SW 1271 (cell line): ENCODE measurements at regions not wholly inside any gene's neighbourhood (a gene's known extent, or its start where the extent isn't known, plus 50 kb on each side); places are given as distances from the start of the nearest gene placed in this dataset.

Experiments used
- DNase-seq, 2 experiments: peaks; one replicate each; lab custom pipeline; 2025; lab: John Stamatoyannopoulos, UW

- no peak for DNase-seq
Measured at GRCh38 chrX:16511796-16512776, 137.9 kb upstream of the S100G start.

DNA sequence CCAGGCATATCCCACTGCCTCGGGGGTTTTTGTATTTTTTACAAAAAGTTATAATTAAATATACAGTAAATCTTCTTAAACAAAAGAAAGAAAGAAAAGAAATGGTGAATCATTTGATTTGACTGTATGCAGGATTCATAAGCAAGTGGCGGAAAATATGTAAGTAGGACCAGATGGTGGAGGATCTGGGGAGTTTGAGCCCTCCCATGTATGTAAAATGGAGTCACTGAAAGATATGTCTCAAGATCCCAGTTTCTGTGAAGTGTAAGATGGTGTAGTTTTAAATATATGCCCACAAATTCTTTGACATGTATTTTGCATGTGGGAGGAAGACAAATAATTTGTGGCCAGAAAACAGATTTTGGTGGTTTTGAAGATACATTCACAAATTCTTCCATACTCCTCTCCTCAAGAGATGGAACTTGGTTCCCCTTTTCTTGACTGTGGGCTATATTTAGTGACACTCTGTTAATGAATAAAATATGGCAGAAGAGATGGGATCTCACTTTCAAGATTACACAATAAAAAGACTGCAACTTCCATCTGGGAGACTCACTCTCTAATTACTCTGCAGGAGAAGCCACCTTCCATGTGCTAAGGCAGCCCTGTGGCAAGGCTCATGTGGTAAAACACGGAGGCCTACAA is 133.6 kb upstream of the S100G start:
- no peak for DNase-seq

DNA sequence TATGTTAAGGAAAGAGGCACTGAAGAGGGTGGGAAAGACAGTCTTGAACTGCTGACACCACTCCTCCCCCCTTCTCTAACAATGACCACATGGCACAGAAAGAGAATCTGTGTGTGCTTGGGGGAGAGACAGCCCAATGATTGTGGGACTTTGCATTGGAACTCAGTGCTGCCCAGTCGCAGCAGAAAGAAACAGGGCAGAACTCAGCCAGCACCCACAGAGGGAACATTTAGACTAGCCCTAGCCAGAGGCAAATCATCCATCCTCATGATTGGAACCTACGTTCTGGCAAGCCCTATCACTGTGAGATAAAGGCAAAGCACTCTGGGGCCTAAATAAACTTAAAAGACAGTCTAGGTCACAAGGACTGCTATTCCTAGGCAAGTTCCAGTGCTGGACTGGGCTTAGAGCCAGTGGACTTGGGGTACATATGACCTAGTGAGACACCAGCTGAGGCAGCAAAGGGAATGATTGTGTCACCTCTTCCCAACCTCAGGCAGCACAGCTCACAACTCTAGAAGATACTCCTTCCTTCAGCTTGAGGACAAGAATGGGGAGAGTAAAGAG is 132.8 kb upstream of the S100G start:
- DNase-seq: no peak

DNA sequence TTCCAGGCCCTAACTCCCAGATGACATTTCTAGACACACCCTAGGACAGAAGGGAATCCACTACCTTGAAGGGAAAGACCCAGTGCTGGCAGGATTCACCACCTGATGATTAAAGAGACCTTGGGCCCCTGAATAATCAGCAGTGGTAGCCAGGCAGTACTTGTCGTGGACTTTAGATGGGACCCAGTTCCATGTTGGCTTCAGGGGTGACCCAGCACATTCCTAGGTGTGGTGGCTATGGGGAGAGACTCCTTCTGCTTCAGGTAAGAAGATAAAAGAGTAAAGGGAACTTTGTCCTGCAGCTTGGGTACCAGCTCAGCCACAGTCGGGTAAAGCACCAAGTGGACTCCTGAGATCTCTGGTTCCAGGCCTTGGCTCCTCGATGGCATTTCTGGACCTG is 131.8 kb upstream of the S100G start:
- DNase-seq: no peak

GRCh38 chrX:16524316-16524715 is 125.6 kb upstream of the S100G start:
- DNase-seq: no peak

GRCh38 chrX:16526003-16526402 is 124.0 kb upstream of the S100G start:
- DNase-seq: no peak

GRCh38 chrX:16528620-16529019 is 121.3 kb upstream of the S100G start:
- no peak for DNase-seq
